ENCODE measurements at regions not wholly inside any gene's neighbourhood (a gene's known extent, or its start where the extent isn't known, plus 50 kb on each side); places are given as distances from the start of the nearest gene placed in this dataset.

GRCh38 chr2:9078405-9078804, 74.9 kb upstream of the MBOAT2 start:
- CTCF ChIA-PET: no interaction called here
- no peak for TF ChIP-seq POLR2AphosphoS5 (IDR thresholded peaks at IDR 0.05; ENCODE audit: insufficient read depth, low read depth, low read length)
- no peak for TF ChIP-seq MAX (IDR thresholded peaks at IDR 0.05; ENCODE audit: insufficient read depth, insufficient read length)
- TF ChIP-seq FOS (IDR thresholded peaks at IDR 0.05; ENCODE audit: borderline replicate concordance, insufficient read depth, low read length): no peak
- TF ChIP-seq CTCF (IDR thresholded peaks at IDR 0.05; ENCODE audit: extremely low read depth in 1 of 2, insufficient read depth in 1 of 2, low read depth in 1 of 2, low read length in 2 of 2): no peak
- TF ChIP-seq EZH2 (IDR thresholded peaks at IDR 0.05; ENCODE audit: borderline replicate concordance, low read depth, low read length, severe bottlenecking): no peak
- no peak for TF ChIP-seq JUN (IDR thresholded peaks at IDR 0.05; ENCODE audit: borderline replicate concordance, insufficient read depth, insufficient read length, low read depth)
- no peak for TF ChIP-seq POLR2A (IDR thresholded peaks at IDR 0.05; ENCODE audit: low read depth, low read length)
- no peak for TF ChIP-seq GATA2 (IDR thresholded peaks at IDR 0.05; ENCODE audit: insufficient read depth, insufficient read length, low read depth, low read length)
- TF ChIP-seq MYC (IDR thresholded peaks at IDR 0.05; ENCODE audit: low read depth, low read length): no peak
- dilution Hi-C loops (cut with MboI; ENCODE audit: extremely low pct_ligation_motif_present, low sequenced_read_pairs): no loop called here
- Histone ChIP-seq H3K9me1 (replicated peaks; ENCODE audit: control insufficient read depth, extremely low read depth, insufficient read depth, low read length) (no peaks in the 10 kb centered on the region), H3K4me2 (ENCODE audit: insufficient read depth, low read length) (no peak overlapping the region), H3K9me3 (replicated peaks; ENCODE audit: control insufficient read depth, insufficient read depth, low read length) (no peaks in the 10 kb centered on the region), H3K4me1 (ENCODE audit: control insufficient read depth, extremely low read depth, insufficient read depth, low read length) (no peaks in the 10 kb centered on the region), H3K9ac (replicated peaks; ENCODE audit: extremely low read depth, insufficient read depth, low read length) (no peak overlapping the region), H4K20me1 (replicated peaks; ENCODE audit: control insufficient read depth, extremely low read depth, insufficient read depth, low read length) (no peaks in the 10 kb centered on the region), H3K4me3 (replicated peaks in 1 of 3; ENCODE audit: insufficient read depth in 1 of 3, low read depth in 1 of 3, low read length in 3 of 3) (no peak overlapping the region), H2AFZ (ENCODE audit: low read depth, low read length) (no peak overlapping the region), H3K27ac (ENCODE audit: insufficient read depth, low read depth, low read length) (no peak overlapping the region), H3K79me2 (ENCODE audit: control insufficient read depth, insufficient read depth, low read length) (no peaks in the 10 kb centered on the region), H3K36me3 (ENCODE audit: control insufficient read depth in 2 of 2, extremely low read depth in 1 of 2, insufficient read depth in 2 of 2, low read length in 2 of 2) (no peaks in the 10 kb centered on the region), H3K27me3 (ENCODE audit: control insufficient read depth in 2 of 2, insufficient read depth in 2 of 2, low read length in 2 of 2) (no peaks in the 10 kb centered on the region)
- no peak for FAIRE-seq
- no peak for DNase-seq (ENCODE audit: low read depth, low spot score)
- POLR2A ChIA-PET: no interaction called here
- BruUV-seq (replicated peaks): no TSS peak
- intact Hi-C loops (cut with micrococcal nuclease): no loop called here
